Type B pancreatic cell (in vitro differentiated cells): ENCODE measurements at regions not wholly inside any gene's neighbourhood (a gene's known extent, or its start where the extent isn't known, plus 50 kb on each side); places are given as distances from the start of the nearest gene placed in this dataset.

Experiments
- DNase-seq: peaks from one replicate; pipeline ENCODE4 v3.0.0; 2021; ENCODE audit warnings: mixed read lengths; ENCODE audit not compliant: unreplicated experiment; ENCODE audit errors: extremely low spot score
- H3K27ac Mint-ChIP-seq: 2 replicates; pipeline ENCODE4 v1.8.0; 2021; ENCODE audit warnings: mild to moderate bottlenecking, mixed read lengths
- H3K27me3 Mint-ChIP-seq: 2 replicates; pipeline ENCODE4 v1.8.0; 2021; ENCODE audit warnings: mixed read lengths
- H3K36me3 Mint-ChIP-seq: 2 replicates; pipeline ENCODE4 v1.8.0; 2021; ENCODE audit warnings: mixed read lengths
- H3K4me1 Mint-ChIP-seq: one replicate; pipeline ENCODE4 v1.8.0; 2021; ENCODE audit warnings: mixed read lengths; ENCODE audit not compliant: unreplicated experiment
- H3K4me3 Mint-ChIP-seq: 2 replicates; pipeline ENCODE4 v1.8.0; 2021; ENCODE audit warnings: mild to moderate bottlenecking, mixed read lengths
- H3K9me3 Mint-ChIP-seq: 2 replicates; pipeline ENCODE4 v1.8.0; 2021; ENCODE audit warnings: mixed read lengths
- CTCF ChIP-seq: fragments of 200-600 bp; sonication (generic); conservative IDR thresholded peaks from 2 replicates; pipeline ENCODE4 v1.5.0; 2021; ENCODE audit warnings: antibody characterized with exemption, mild to moderate bottlenecking

- DNase-seq: no peak
- no peak overlapping the region for H3K4me3 Mint-ChIP-seq
- no peak for TF ChIP-seq CTCF
- no peak overlapping the region for H3K27ac Mint-ChIP-seq
- no peaks in the 10 kb centered on the region for H3K9me3 Mint-ChIP-seq
- no peaks in the 10 kb centered on the region for H3K4me1 Mint-ChIP-seq
- no peaks in the 10 kb centered on the region for H3K27me3 Mint-ChIP-seq
- no peaks in the 10 kb centered on the region for H3K36me3 Mint-ChIP-seq
Measured at GRCh38 chr14:25101276-25101675, 51.3 kb upstream of the STXBP6 start.
